ENCODE measurements at regions not wholly inside any gene's neighbourhood (a gene's known extent, or its start where the extent isn't known, plus 50 kb on each side); places are given as distances from the start of the nearest gene placed in this dataset.

- no peak for TF ChIP-seq Cebpa-rat (IDR thresholded peaks at IDR 0.05)
Observed at GRCh38 chr13:58004751-58005150, 373.2 kb downstream of the PCDH17 start.

GRCh38 chr13:58018020-58018419, 386.5 kb downstream of the PCDH17 start:
- Histone ChIP-seq H3K9me3 (replicated peaks in 1 of 11) (no peaks in the 10 kb centered on the region), H3K36me3 (no peaks in the 10 kb centered on the region), H3K27ac (no peak overlapping the region), H4K20me1 (no peaks in the 10 kb centered on the region), H3K27me3 (no peaks in the 10 kb centered on the region), H3K4me1 (no peaks in the 10 kb centered on the region), H3K4me2 (no peak overlapping the region), H3K4me3 (no peak overlapping the region), H3K9ac (no peak overlapping the region)
- no peak for TF ChIP-seq Cebpa-rat (IDR thresholded peaks at IDR 0.05)

More at GRCh38 chr13:58004751-58005150, 373.2 kb downstream of the PCDH17 start:
- no peak overlapping the region for H3K4me3 ChIP-seq
- no peaks in the 10 kb centered on the region for H3K9me3 ChIP-seq (replicated peaks in 1 of 11)
- no peaks in the 10 kb centered on the region for H4K20me1 ChIP-seq
- no peaks in the 10 kb centered on the region for H3K27me3 ChIP-seq
- H3K36me3 ChIP-seq = no peaks in the 10 kb centered on the region
- no peak overlapping the region for H3K4me2 ChIP-seq
- no peak overlapping the region for H3K9ac ChIP-seq
- H3K4me1 ChIP-seq = no peaks in the 10 kb centered on the region
- H3K27ac ChIP-seq = no peak overlapping the region

GRCh38 chr13:58018865-58019264, 387.3 kb downstream of the PCDH17 start:
- Histone ChIP-seq H3K4me1 (no peaks in the 10 kb centered on the region), H3K9me3 (replicated peaks in 1 of 11) (no peaks in the 10 kb centered on the region), H4K20me1 (no peaks in the 10 kb centered on the region), H3K4me2 (no peak overlapping the region), H3K9ac (no peak overlapping the region), H3K36me3 (no peaks in the 10 kb centered on the region), H3K4me3 (no peak overlapping the region), H3K27me3 (no peaks in the 10 kb centered on the region), H3K27ac (no peak overlapping the region)
- TF ChIP-seq Cebpa-rat (IDR thresholded peaks at IDR 0.05) = no peak

- Histone ChIP-seq H4K20me1 (no peaks in the 10 kb centered on the region), H3K27me3 (no peaks in the 10 kb centered on the region), H3K27ac (no peak overlapping the region), H3K4me2 (no peak overlapping the region), H3K4me1 (no peaks in the 10 kb centered on the region), H3K9me3 (replicated peaks in 1 of 11) (no peaks in the 10 kb centered on the region), H3K4me3 (no peak overlapping the region), H3K36me3 (no peaks in the 10 kb centered on the region), H3K9ac (no peak overlapping the region)
- no peak for TF ChIP-seq Cebpa-rat (IDR thresholded peaks at IDR 0.05)
Observed at GRCh38 chr13:58024103-58024502, 392.6 kb downstream of the PCDH17 start.

GRCh38 chr13:58025821-58026220, 394.3 kb downstream of the PCDH17 start:
- no peak for TF ChIP-seq Cebpa-rat (IDR thresholded peaks at IDR 0.05)
- Histone ChIP-seq H4K20me1 (no peaks in the 10 kb centered on the region), H3K9ac (no peak overlapping the region)

GRCh38 chr13:58032676-58033460, 401.3 kb downstream of the PCDH17 start:
- Histone ChIP-seq H3K27ac (no peak overlapping the region), H3K36me3 (no peaks in the 10 kb centered on the region), H3K4me2 (no peak overlapping the region)

More at GRCh38 chr13:58025821-58026220, 394.3 kb downstream of the PCDH17 start:
- Histone ChIP-seq H3K9me3 (replicated peaks in 1 of 11) (no peaks in the 10 kb centered on the region), H3K4me2 (no peak overlapping the region), H3K27ac (no peak overlapping the region), H3K4me1 (no peaks in the 10 kb centered on the region), H3K4me3 (no peak overlapping the region), H3K27me3 (no peaks in the 10 kb centered on the region), H3K36me3 (no peaks in the 10 kb centered on the region)

GRCh38 chr13:58043971-58044370, 412.4 kb downstream of the PCDH17 start:
- no peak overlapping the region for H3K4me2 ChIP-seq
- no peaks in the 10 kb centered on the region for H4K20me1 ChIP-seq
- no peak overlapping the region for H3K27ac ChIP-seq
- H3K36me3 ChIP-seq = no peaks in the 10 kb centered on the region
- no peak overlapping the region for H3K9ac ChIP-seq
- TF ChIP-seq Cebpa-rat (IDR thresholded peaks at IDR 0.05) = no peak
- no peaks in the 10 kb centered on the region for H3K27me3 ChIP-seq
- H3K4me1 ChIP-seq = no peaks in the 10 kb centered on the region
- no peaks in the 10 kb centered on the region for H3K9me3 ChIP-seq (replicated peaks in 1 of 11)
- H3K4me3 ChIP-seq = no peak overlapping the region

More at GRCh38 chr13:58032676-58033460, 401.3 kb downstream of the PCDH17 start:
- Histone ChIP-seq H3K9ac (no peak overlapping the region), H3K9me3 (replicated peaks in 1 of 11) (no peaks in the 10 kb centered on the region), H3K4me3 (no peak overlapping the region), H4K20me1 (no peaks in the 10 kb centered on the region), H3K27me3 (no peaks in the 10 kb centered on the region), H3K4me1 (peaks cover 0 to 8% (median 0%) of the 10 kb centered on the region in 10 experiments; a peak in 1 of 20 replicates)
- TF ChIP-seq Cebpa-rat (IDR thresholded peaks at IDR 0.05) = no peak

DNA sequence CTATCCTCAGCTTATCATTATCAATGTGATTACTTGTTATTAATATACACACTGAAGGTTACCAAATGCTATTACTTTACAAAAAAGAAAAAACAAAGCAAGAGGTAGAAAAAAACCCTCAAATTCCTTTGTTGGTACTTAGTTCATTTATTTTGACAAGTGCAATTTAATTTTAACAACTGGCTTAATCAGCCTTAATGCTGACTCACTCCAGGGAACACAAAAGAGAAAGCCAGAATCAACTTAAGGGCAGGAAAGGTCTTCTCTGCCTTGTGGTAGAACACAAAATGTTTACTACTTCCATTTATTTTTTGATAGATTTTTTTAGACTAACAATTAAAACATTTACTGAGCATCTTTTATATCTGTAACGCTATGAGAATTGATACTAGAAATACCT, 417.1 kb downstream of the PCDH17 start:
- peaks cover 0 to 7% (median 0%) of the 10 kb centered on the region in 11 experiments; a peak in 4 of 22 replicates for H3K9me3 ChIP-seq (replicated peaks in 1 of 11)
- H3K4me2 ChIP-seq = no peak overlapping the region
- no peaks in the 10 kb centered on the region for H3K36me3 ChIP-seq
- no peak overlapping the region for H3K27ac ChIP-seq
- no peak for TF ChIP-seq Cebpa-rat (IDR thresholded peaks at IDR 0.05)
- H4K20me1 ChIP-seq = no peaks in the 10 kb centered on the region
- no peaks in the 10 kb centered on the region for H3K27me3 ChIP-seq
- no peaks in the 10 kb centered on the region for H3K4me1 ChIP-seq
- H3K9ac ChIP-seq = no peak overlapping the region
- no peak overlapping the region for H3K4me3 ChIP-seq

- no peak overlapping the region for H3K4me2 ChIP-seq
- H3K9ac ChIP-seq = no peak overlapping the region
- H3K4me3 ChIP-seq = no peak overlapping the region
- no peaks in the 10 kb centered on the region for H4K20me1 ChIP-seq
- no peak for TF ChIP-seq Cebpa-rat (IDR thresholded peaks at IDR 0.05)
- no peak overlapping the region for H3K27ac ChIP-seq
- no peaks in the 10 kb centered on the region for H3K4me1 ChIP-seq
- no peaks in the 10 kb centered on the region for H3K36me3 ChIP-seq
- peaks cover 0 to 7% (median 0%) of the 10 kb centered on the region in 11 experiments; a peak in 4 of 22 replicates for H3K9me3 ChIP-seq (replicated peaks in 1 of 11)
- H3K27me3 ChIP-seq = no peaks in the 10 kb centered on the region
Observed at GRCh38 chr13:58051396-58051795, 419.9 kb downstream of the PCDH17 start.

DNA sequence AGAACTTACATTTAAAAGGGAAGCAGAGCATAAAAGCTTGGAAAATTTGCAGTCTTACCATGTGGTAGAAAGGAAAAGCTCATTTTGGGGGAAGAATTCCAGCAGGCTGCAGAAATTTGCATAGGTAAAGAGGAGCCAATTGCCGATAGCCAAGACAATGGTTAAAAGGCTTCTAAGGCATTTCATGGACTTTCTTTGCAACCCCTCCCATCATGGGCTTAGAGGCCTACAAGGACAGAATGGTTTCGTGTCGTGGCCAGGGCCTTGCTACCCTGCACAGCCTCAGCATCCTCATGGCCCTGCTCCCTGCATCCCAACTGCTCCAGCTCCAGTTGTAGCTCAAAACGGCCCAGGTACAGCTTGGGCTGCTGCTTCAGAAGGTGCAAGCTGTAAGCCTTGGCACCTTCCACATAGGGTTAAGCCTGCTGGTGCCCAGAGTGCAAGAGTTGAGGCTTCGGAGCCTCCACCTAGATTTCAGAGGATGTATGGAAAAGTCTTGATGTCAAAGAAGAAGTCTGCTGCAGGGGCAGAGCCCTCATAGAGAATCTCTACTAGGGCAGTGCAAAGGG, 420.3 kb downstream of the PCDH17 start:
- Histone ChIP-seq H3K4me2 (no peak overlapping the region), H3K4me3 (no peak overlapping the region), H3K36me3 (no peaks in the 10 kb centered on the region), H3K9me3 (replicated peaks in 1 of 11) (peaks cover 0 to 7% (median 0%) of the 10 kb centered on the region in 11 experiments; a peak in 4 of 22 replicates), H3K27me3 (no peaks in the 10 kb centered on the region), H3K9ac (no peak overlapping the region), H3K27ac (no peak overlapping the region), H3K4me1 (no peaks in the 10 kb centered on the region), H4K20me1 (no peaks in the 10 kb centered on the region)
- TF ChIP-seq Cebpa-rat (IDR thresholded peaks at IDR 0.05) = no peak

Data from BLaER1 treated with 17β-estradiol and CSF1 and Interleukin-3, amounts not matched to agents 10 nM and 100 nM (cell line).